ENCODE measurements at regions not wholly inside any gene's neighbourhood (a gene's known extent, or its start where the extent isn't known, plus 50 kb on each side); places are given as distances from the start of the nearest gene placed in this dataset.
"Not testable (repeated sequence)": the region's sequence is repeated elsewhere in the genome, so short reads cannot be mapped to it uniquely, and the experiment has no call there.

DNA sequence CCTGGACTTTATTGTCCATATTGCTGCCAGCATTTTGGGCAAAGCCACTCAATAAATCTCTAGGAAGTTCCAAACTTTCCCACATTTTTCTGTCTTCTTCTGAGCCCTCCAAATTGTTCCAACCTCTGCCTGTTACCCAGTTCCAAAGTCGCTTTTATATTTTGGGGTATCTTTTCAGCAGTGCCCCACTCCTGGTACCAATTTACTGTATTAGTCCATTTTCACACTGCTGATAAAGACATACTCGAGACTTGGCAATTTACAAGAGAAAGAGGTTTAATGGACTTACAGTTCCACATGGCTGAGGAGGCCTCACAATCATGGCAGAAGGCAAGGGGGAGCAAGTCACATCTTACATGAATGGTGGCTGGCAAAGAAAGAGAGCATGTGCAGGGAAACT lies 53.4 kb downstream of the AHSP start:
- not testable (repeated sequence) for DNase-seq

DNA sequence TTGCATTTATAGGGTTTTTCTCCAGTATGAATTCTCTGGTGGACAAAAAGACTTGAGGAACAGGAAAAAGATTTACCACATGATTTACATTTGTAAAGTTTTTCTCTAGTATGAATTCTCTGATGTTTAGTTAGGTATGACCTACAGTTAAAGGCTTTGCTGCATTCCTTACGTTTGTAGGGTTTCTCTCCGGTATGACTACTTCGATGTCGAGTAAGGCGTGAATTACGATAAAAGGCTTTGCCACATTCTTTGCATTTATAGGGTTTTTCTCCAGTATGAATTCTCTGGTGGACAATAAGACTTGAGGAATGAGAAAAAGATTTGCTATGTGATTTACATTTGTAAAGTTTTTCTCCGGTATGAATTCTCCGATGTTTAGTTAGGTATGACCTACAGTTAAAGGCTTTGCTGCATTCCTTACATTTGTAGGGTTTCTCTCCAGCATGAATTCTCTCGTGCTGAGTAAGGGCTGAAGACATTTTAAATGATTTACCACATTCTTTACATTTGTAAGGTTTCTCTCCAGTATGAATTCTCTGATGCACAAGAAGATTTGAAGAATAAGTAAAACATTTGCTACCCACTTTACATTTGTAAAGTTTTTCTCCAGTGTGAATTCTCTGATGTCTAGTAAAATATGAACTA lies 74.2 kb downstream of the AHSP start:
- not testable (repeated sequence) for DNase-seq

DNA sequence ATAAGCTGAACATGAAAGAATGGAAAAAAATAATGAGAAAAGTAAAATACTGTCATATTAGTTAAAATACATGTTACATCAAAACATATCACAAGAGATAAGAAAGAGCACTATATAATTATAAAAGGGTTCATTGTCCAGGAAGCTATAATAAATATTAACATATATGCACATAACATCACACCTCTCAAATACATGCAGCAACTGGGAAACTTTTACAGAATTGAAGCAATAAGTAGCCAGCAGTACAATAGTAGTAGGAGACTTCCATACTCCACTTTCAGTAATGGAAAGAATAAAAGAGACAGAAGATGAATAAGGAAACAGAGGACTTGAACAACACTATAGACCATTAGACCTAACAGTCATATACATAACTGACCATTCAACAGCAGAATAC lies 90.4 kb downstream of the AHSP start:
- no peak for DNase-seq

DNA sequence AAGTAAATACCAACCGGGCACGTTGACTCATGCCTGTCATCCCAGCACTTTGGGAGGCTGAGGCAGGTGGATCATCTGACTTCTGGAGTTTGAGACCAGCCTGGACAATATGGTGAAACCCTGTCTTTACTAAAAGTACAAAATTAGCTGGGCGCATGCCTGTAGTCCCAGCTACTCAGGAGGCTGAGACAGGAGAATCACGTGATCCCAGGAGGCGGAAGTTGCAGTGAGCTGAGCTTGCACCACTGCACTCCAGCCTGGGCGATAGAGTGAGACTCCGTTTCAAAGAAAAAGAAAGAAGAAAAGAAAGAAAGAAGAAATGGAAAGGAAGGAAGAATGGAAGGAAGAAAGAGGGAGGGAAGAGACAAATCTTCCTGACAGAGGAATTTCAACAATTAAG lies 108.7 kb downstream of the AHSP start:
- no peak for DNase-seq

DNA sequence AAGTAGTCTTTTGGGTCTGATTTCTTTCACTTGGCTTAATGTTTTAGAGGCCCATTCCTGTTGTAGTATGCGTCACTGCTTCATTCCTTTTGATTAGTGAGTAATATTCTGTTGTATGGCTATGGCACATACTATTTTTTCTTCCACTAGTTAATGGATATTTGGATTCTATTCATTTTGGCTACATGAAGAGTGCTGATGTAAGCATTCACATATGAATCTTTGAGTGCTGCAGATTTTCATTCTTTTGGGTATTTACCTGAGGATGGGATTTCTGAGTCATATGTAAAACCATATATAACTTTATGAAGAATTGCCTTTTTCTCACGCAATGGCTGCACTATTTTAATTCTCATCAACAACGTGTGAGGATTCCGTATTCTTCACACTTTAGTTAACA lies 113.6 kb downstream of the AHSP start:
- DNase-seq, result no peak

DNA sequence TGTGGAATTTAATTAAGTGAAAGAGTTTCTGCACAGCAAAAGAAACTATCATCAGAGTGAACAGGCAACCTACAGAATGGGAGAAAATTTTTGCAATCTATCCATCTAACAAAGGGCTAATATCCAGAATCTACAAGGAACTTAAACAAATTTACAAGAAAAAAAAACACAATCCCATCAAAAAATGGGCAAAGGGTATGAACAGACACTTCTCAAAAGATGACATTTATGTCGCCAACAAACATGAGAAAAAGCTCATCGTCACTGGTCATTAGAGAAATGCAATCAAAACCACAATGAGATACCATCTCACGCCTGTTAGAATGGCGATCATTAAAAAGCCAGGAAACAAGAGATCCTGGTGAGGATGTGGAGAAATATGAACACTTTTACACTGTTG lies 128.0 kb downstream of the AHSP start:
- DNase-seq, result not testable (repeated sequence)

DNA sequence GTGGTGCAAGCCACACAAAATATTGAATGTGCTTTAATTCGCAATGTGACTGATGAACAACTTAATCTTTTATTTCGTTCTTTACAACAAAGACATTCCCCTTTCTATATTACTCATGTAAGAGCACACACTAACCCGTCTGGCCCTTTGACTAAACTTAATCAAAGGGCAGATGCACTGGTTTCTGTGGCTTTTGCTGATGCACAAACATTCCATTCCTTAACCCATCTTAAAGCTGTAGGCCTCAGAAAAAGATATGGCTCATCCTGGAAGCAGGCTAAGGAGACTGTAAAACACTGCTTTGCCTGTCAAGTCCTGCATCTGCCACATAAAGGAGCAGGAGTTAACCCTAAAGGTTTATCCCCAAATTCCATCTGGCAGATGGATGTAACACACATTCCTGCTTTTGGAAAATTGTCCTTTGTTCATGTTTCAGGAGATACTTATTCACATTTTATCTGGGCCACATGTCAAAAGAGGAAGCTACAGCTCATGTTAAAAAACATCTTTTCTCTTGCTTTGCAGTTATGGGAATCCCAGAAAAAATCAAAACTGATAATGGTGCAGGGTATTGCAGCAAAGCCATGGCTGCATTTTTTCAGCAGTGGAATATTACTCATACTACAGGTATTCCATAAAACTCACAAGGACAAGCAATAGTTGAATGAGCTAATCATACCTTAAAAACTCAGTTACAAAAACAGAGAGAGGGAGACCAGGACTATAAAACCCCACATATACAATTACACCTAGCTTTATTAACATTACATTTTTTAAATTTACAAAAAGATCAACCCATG lies 137.2 kb downstream of the AHSP start:
- no peak for DNase-seq

DNA sequence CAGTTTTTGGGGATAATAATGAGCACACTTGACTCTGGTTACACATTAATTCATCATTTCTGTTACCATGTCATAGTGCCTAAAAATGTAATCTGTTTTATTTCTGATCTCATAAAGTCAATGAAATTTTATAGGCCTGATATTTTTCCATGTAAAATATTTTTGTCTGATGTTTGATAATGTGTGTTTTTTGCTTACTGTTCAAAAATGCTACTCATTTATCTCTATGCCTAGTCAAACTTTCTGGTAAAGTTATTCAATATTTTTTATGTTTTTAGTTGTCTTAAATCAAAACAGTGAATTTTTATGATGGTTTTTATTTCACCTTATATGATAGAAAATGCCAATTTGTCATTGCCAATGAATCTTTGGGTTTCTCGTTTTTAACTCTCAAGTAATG lies 147.0 kb downstream of the AHSP start:
- no peak for DNase-seq

DNA sequence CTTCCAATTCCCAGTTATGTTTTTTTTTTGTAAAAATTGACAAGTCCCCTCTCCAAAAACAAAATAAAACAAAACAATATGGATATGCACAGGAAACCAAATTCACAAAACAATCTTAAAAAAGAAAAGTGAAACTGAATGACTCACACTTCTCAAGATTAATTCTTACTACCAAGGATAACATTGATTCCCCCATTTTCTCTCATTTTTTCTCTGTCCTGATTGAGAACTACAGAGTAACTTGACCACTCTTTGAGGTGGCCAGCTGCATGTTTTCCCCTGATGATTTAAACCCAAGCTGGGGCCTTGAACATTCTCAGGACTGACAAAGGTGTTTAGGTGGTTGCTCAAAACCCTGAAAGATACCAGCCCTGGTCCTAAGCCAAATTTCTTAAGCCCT lies 149.0 kb downstream of the AHSP start:
- DNase-seq, result no peak

DNA sequence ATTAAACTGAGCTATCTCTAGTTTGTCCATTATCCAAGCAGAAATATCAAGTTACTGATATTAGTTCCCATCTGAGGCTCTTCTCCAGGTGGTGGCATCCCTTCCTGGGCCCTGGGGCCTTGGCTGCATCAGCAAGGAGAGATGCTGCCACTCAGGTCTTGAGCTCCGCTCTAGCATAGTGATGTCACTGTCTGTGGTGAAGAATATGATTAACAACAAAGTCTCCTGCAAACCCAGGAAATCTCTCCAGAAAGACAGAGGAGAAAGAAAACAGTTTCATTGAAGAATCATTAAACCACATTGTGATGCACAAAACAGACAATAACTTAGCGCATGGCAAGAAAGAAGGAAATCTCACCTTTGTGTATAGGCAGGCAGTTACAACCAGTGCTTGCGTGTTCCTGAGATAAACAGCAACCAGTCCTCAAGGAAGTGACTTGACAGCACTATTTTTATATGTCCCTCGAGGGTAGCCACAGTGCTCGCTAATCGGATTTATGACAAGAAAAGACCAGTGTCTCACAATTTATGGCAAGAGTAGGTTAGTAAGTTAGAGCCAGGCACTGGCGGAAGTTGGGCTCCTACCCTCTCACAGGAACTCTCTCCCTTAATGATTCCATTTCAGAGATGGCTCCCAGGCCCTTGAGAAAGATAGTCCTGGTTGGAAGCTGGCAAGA lies 151.1 kb downstream of the AHSP start:
- no peak for DNase-seq

DNA sequence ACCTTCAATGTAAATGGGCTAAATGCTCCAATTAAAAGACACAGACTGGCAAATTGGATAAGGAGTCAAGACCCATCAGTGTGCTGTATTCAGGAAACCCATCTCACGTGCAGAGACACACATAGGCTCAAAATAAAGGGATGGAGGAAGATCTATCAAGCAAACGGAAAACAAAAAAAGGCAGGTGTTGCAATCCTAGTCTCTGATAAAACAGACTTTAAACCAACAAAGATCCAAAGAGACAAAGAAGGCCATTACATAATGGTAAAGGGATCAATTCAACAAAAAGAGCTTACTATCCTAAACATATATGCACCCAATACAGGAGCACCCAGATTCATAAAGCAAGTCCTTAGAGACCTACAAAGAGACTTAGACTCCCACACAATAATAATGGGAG lies 161.6 kb downstream of the AHSP start:
- not testable (repeated sequence) for DNase-seq

DNA sequence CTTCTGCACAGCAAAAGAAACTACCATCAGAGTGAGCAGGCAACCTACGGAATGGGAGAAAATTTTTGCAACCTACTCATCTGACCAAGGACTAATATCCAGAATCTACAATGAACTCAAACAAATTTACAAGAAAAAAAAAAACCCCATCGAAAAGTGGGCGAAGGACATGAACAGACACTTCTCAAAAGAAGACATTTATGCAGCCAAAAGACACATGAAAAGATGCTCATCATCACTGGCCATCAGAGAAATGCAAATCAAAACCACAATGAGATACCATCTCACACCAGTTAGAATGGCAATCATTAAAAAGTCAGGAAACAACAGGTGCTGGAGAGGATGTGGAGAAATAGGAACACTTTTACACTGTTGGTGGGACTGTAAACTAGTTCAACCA lies 164.6 kb downstream of the AHSP start:
- not testable (repeated sequence) for DNase-seq

DNA sequence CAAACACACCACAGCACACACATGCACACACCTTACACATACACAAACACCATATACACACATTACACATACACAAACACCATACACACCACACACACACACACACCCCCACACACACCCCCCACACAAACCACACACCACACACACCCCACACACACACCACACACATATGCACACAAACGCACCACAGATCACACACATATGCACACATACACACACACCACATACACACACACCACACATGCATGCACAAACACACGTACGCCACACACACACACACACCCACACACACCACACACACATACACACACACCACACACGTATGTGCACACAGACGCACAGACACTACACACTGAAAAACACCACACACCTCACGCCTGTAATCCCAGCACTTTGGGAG lies 166.0 kb downstream of the AHSP start:
- no peak for DNase-seq

DNA sequence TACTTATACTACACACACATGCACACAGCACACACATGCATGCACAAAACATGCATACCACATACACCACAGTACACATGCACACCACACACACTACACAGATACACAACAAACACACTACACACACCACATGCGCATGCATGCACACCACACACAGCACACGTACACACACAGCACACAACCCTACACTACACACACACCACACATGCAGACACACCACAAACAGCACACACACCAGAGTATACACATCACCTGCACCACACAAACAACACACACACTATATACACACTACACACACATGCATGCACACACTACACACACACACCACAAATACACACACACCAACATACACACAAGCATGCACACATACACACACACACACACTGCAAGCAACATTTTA lies 166.8 kb downstream of the AHSP start:
- DNase-seq, result no peak

DNA sequence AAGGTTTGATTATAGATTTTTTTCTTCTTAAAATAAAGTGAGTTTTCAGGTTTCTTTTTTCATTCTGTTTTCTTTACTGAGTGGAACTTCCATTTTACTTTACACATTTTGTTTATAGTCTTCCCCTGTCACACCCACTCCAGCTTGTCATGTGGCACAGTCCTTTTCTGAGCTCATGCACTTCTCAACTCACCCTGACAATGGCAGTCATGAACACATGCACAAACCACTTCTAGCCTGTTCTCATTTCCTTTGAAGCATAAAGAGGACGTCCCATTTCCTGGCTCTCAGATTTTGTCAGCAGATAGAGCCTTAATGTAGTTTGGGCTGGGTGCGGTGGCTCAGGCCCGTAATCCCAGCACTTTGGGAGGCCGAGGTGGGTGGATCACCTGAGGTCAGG lies 168.0 kb downstream of the AHSP start:
- DNase-seq, result no peak

DNA sequence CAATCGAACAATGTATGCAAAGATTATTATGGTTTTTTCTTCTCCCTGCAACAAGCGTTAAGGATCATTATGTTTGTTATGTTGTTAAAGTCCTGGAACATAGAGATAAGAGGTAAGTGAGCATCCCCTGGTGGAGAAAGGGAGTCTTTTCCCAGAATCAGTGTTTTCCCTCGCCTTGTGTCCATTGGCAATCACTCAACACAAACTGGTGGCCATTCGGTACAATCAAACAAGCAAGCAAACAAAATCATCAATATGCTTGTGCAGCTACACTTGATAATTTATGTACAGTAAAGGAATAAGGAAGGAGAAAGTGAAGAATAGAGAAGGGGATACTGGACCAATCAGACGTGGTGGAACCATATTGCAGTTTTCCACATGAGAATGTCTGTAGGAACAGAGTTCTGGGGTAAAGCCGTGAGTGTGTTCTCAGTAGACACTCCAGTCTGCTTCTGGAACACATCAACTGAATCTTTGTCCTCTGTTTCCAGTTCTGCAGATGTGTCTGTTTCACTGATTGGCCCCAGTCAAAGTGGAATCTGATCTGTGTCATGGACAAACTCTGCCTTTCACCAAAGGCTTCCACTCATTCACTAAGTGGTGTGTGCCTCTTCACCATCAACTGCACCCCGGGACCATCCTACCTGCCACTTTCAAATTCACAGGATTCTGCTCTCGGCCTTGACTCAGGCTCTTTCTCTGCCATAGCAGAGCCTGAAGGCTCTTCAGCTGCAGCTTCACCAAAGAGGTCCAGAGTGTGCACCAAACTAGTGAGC lies 169.5 kb downstream of the AHSP start:
- no peak for DNase-seq

DNA sequence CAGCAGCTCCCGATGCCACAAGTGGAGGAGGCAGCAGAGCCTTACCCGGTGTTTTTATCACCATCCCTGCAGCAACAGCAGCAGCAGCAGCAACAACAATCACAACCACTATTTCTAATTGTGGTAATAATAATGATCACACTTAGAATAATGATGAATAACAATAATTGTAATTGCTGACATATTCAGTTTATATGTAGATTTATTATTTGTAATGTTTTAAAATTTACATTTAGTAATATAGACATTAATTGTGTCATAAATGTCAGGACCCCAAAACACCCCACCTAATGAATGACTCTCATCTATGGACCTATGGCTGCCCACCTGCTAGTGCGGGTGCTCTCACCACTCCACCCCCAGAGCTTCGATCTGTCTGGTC lies 170.0 kb downstream of the AHSP start:
- no peak for DNase-seq

DNA sequence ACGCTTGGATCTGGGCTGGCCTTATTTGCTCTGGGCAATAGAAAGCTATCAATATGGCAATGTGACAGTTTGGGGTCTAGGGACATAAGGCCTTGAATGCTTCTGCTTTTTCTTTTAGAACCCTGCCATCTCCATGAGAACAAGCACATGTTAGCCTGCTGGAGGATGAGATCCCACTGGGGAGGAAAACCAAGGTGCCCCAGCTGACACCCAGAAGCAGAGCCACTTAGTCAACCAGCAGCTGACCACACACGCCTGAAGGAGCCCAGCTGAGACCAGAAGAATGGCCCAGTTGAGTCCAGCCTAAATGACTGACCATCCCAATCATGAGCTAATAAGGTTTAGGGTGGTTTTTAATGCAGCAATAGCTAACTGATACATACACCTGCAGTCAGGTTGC lies 171.2 kb downstream of the AHSP start:
- no peak for DNase-seq

DNA sequence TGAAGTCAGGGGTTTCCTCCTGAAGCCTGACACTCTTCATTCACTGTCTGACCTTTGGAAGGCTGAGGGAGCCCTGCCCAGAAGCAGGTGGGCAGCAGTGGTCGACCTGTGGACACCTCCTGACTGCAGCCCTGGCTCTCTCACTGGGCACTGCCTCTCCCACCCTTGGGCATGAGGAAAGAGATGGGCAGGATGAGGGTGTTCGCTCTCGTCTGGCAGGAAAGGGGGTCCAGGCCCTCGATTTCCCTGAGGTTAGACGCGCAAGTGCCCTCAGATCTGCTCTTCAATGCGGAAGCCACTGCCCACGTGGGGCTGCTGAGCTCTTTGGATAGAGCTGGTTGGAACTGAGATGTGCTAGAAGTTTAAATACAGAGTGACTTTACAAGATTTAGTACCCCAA lies 171.9 kb downstream of the AHSP start:
- DNase-seq, result no peak

DNA sequence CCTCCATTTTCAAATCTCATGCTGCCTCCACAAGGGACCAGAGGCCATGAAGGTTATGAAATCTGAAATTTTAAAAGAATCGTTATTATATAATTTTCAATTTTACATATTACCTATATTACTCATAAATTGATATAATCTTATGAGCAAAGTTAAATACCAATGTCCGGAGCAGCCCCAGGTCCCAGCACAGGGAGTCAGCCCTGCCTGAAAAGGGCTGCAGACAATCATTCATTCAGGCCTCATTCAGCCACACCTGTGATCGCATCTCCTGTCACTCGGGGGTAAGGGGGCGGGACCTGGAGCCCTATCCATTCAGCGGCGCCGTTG lies 172.5 kb downstream of the AHSP start:
- no peak for DNase-seq

DNA sequence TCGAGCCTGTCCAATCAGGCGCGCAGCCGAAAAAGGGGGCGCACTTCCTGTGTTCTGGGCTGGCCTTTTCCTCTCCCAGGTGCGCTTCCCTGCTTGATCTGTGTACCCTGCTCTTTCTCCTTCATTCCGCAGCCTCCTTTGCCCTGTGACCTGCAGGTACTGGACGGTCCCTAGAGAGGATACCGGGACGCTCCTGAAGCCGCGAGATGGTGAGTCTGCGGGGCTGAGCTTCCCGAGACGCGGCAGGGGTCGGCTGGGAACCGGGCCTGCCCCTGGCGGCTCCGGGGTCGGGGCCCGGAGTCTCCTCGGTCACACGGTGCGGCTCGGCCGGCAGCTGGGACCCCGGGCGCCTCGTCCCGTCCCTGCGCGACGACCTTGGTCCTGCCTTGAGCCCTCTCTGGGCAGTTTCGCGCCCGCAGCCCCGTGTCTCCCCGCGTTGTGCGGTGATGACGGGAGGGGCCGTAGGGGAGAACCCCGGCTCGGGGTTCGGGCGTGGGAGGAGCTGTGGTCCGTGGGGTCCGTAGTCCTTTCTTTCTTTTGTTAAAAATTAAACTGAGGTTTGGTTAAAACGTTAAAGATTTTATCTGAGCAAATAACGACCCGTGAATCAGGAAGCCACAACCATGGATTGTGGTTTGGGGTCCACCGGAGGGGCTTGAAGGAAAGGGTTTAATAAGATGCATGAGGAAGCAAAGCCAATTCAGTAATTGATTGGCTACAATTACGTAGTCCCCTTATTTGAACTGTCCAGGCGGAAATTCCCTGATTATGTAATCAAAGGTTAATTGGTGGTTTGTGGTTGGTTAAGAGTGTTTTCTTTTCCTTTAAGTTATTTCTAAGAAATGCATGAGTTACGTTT lies 172.8 kb upstream of the ZNF267 start:
- DNase-seq, result peak; percentile 86 to 88

DNA sequence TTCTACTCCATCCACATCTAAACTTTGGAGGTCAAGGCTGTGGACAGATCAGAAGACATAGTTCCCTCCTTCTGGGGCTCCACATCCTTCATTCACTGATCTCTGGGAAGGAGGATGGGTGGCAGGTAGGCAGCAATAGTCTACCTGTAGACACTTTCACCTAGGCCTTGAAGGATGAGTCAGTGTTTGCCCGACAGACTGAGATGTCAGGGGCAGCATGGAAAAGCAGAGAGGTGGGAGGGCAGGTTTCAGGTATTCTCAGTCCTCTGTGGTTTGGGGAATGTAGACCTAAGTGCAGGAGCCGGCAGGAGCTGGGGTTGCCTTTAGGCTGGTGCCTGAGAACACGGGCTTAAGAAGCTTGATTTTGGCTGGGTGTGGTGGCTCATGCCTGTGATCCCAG lies 171.9 kb upstream of the ZNF267 start:
- DNase-seq, result no peak

DNA sequence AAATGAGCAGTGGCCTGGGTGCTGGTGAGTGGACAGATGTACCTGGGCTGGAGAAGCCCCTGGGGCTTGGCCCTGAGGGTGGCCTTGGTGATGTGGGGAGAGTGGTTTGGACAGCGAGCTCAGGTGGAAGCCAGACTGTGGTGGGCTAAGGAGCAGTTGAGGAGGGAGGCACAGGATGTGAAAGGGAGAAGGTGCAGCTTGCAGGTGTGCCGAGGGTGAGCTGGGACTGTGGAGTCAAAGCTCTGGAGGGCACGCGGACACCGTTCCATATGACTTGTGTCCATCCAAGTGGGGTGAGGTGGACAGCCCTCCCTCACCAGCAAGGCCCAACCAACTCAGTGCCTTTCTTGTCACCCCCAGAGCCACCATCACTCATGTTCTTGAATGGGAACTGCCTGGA lies 170.8 kb upstream of the ZNF267 start:
- DNase-seq, result no peak
